HepG2 (cell line): ENCODE measurements at regions not wholly inside any gene's neighbourhood (a gene's known extent, or its start where the extent isn't known, plus 50 kb on each side); places are given as distances from the start of the nearest gene placed in this dataset.

Experiments
- ATAC-seq: fragments of 200-7000 bp; cut with Tn5 transposase; 3 replicates; pipeline ENCODE4 v1.9.1; 2020; ENCODE audit warnings: mild to moderate bottlenecking, moderate library complexity
- BruUV-seq: library from RNA; stranded (reverse); fragments of 400-500 nt; replicated peaks from 2 replicates; lab custom pipeline; 2021; lab: Mats Ljungman, UMichigan
- CTCF ChIA-PET: fragments of 300-600 bp; formaldehyde crosslinking; extraction: SDS; loops from one replicate; lab custom pipeline; 2021; ENCODE audit warnings: low total read pairs, inconsistent platforms, low intra/inter-chr PET ratio; lab: Yijun Ruan, JAX
- POLR2A ChIA-PET: fragments of 350-600 bp; sonication (Branson Sonifier 250); formaldehyde crosslinking; loops from one replicate; lab custom pipeline; 2020; ENCODE audit warnings: antibody characterized with exemption, inconsistent platforms; lab: Yijun Ruan, JAX
- DNase-seq: peaks from one replicate; pipeline ENCODE4 v3.0.0-alpha.2; 2015; ENCODE audit warnings: low spot score
- FAIRE-seq: peaks from 3 replicates; lab custom pipeline; 2011; peaks lifted over from hg19 to GRCh38; lab: Jason Lieb, UNC
- H2AFZ ChIP-seq: one replicate; pipeline ENCODE4 v1.6.1; 2011; ENCODE audit warnings: low read length, inconsistent platforms
- H3K27ac ChIP-seq: fragments of 300-600 bp; 3 replicates; pipeline ENCODE4 v1.8.0; 2011; ENCODE audit warnings: mixed run types, mild to moderate bottlenecking, mixed read lengths, low read length, inconsistent platforms; ENCODE audit not compliant: insufficient read depth; ENCODE audit errors: extremely low read length
- H3K27me3 ChIP-seq, 2 experiments: fragments of 200-600 bp in 1 of 2; 2 replicates in 1 of 2; 3 replicates in 1 of 2; pipeline versions ENCODE4 v1.6.0 to v1.8.0; 2011; ENCODE audit warnings: low read length in 2 of 2, mild to moderate bottlenecking in 2 of 2, moderate library complexity in 2 of 2, inconsistent platforms in 1 of 2; ENCODE audit not compliant: insufficient read depth in 2 of 2, control insufficient read depth in 1 of 2
- H3K36me3 ChIP-seq, 2 experiments: fragments of 200-600 bp in 1 of 2; replicated peaks in 1 of 2; 2 replicates in 1 of 2; 3 replicates in 1 of 2; pipeline versions ENCODE4 v1.5.1 to v1.8.0; 2011; ENCODE audit warnings: low read length in 2 of 2, inconsistent platforms in 1 of 2; ENCODE audit not compliant: insufficient read depth in 2 of 2, control insufficient read depth in 1 of 2
- H3K4me1 ChIP-seq: 2 replicates; pipeline ENCODE4 v1.5.1; 2012; ENCODE audit warnings: low read length, inconsistent platforms; ENCODE audit not compliant: insufficient read depth
- H3K4me2 ChIP-seq: 2 replicates; pipeline ENCODE4 v1.6.0; 2011; ENCODE audit warnings: low read depth, low read length, inconsistent platforms
- H3K4me3 ChIP-seq, 3 experiments: fragments of 200-600 bp in 1 of 3; sonication (generic), shearing (Covaris generic) in 1 of 3; replicated peaks in 1 of 3; 2 replicates each; pipeline ENCODE4 v1.5.1; 2011 to 2016; ENCODE audit warnings: low read length in 3 of 3, inconsistent platforms in 2 of 3, low read depth in 2 of 3, mild to moderate bottlenecking in 2 of 3, control low read depth in 1 of 3, mixed read lengths in 1 of 3; ENCODE audit not compliant: insufficient read depth in 1 of 3
- H3K79me2 ChIP-seq: one replicate; pipeline ENCODE4 v1.6.1; 2011; ENCODE audit warnings: low read length, inconsistent platforms; ENCODE audit not compliant: insufficient read depth
- H3K9ac ChIP-seq: 2 replicates; pipeline ENCODE4 v1.6.0; 2011; ENCODE audit warnings: mild to moderate bottlenecking, low read depth, low read length, inconsistent platforms; ENCODE audit not compliant: insufficient read depth
- H3K9me3 ChIP-seq: 2 replicates; pipeline ENCODE4 v1.5.1; 2012; ENCODE audit warnings: mild to moderate bottlenecking, low read length
- H4K20me1 ChIP-seq: 2 replicates; pipeline ENCODE4 v1.6.0; 2011; ENCODE audit warnings: inconsistent platforms, mild to moderate bottlenecking, low read length, moderate library complexity; ENCODE audit not compliant: insufficient read depth
- DDIT3 ChIP-seq: sonication (generic); formaldehyde crosslinking; IDR thresholded peaks from 2 replicates; pipeline ENCODE4 v1.4.0; 2020; ENCODE audit warnings: mild to moderate bottlenecking, missing genetic modification reagents
- GTF3A ChIP-seq: sonication (generic); formaldehyde crosslinking; conservative IDR thresholded peaks from 2 replicates; pipeline ENCODE4 v1.4.0; 2020; ENCODE audit warnings: mild to moderate bottlenecking, missing genetic modification reagents
- HBP1 ChIP-seq: IDR thresholded peaks from 2 replicates; pipeline ENCODE4 v1.6.1; 2016; ENCODE audit warnings: low read depth, control low read depth
- HMG20B ChIP-seq: conservative IDR thresholded peaks from 2 replicates; pipeline ENCODE4 v1.6.1; 2016; ENCODE audit warnings: missing genetic modification reagents, missing compliant biosample characterization
- JUNB ChIP-seq: sonication (generic); formaldehyde crosslinking; IDR thresholded peaks from 2 replicates; pipeline ENCODE4 v1.8.0; 2022; ENCODE audit warnings: missing genetic modification reagents, mild to moderate bottlenecking, borderline replicate concordance
- MYPOP ChIP-seq: sonication (generic); formaldehyde crosslinking; IDR thresholded peaks from 2 replicates; pipeline ENCODE4 v1.8.1; 2023; ENCODE audit warnings: mild to moderate bottlenecking, moderate library complexity, missing genetic modification reagents
- RAD21 ChIP-seq: fragments of 450-650 bp; formaldehyde crosslinking; IDR thresholded peaks from 2 replicates; pipeline ENCODE4 v1.5.0; 2020; ENCODE audit warnings: mild to moderate bottlenecking
- RFX1 ChIP-seq: fragments of 450-650 bp; IDR thresholded peaks from 2 replicates; pipeline ENCODE4 v1.6.1; 2017
- SAFB2 ChIP-seq: sonication (generic); formaldehyde crosslinking; IDR thresholded peaks from 2 replicates; pipeline ENCODE4 v1.5.1; 2020; ENCODE audit warnings: missing genetic modification reagents, low read depth, mild to moderate bottlenecking, borderline replicate concordance
- SRSF4 ChIP-seq: fragments of 200-400 bp; formaldehyde crosslinking; IDR thresholded peaks from one replicate; pipeline ENCODE4 v1.6.1; 2018; ENCODE audit warnings: mild to moderate bottlenecking, low read depth, low read length, moderate library complexity; ENCODE audit not compliant: poor library complexity, severe bottlenecking
- ZBTB42 ChIP-seq: sonication (generic); formaldehyde crosslinking; IDR thresholded peaks from 2 replicates; pipeline ENCODE4 v1.5.0; 2020; ENCODE audit warnings: mild to moderate bottlenecking, missing genetic modification reagents
- ZNF33A ChIP-seq: sonication (generic); formaldehyde crosslinking; IDR thresholded peaks from 2 replicates; pipeline ENCODE4 v1.5.1; 2020; ENCODE audit warnings: missing genetic modification reagents, mild to moderate bottlenecking, moderate library complexity, borderline replicate concordance
- ZNF530 ChIP-seq: sonication (generic); formaldehyde crosslinking; IDR thresholded peaks from 2 replicates; pipeline ENCODE4 v1.5.0; 2020; ENCODE audit warnings: low read depth, mild to moderate bottlenecking, missing genetic modification reagents
- ZNF746 ChIP-seq: sonication (generic); formaldehyde crosslinking; IDR thresholded peaks from 2 replicates; pipeline ENCODE4 v1.8.0; 2022; ENCODE audit warnings: mild to moderate bottlenecking, missing genetic modification reagents
- WGBS: methylation state at CpG from one replicate; pipeline ENCODE4 v1.1.6; 2017; ENCODE audit warnings: low lambda C conversion rate; 5-methylcytosine and 5-hydroxymethylcytosine counted together
- in situ Hi-C: cut with HindIII; loops from 2 replicates; pipeline ENCODE4 v1.10.0; 2017; ENCODE audit warnings: low pct_unique_long_range_greater_than_20kb; ENCODE audit not compliant: extremely low pct_ligation_motif_present
- intact Hi-C: fragments of 100-400 bp; cut with micrococcal nuclease; formaldehyde crosslinking; loops from one replicate; pipeline ENCODE4 v1.10.0; 2022; ENCODE audit not compliant: unreplicated experiment

GRCh38 chr10:43864656-43865055, 216.0 kb upstream of the ZNF32 start:
- Histone ChIP-seq H3K36me3 (no peaks in the 10 kb centered on the region), H3K9ac (peak overlapping the region; percentile 35; the same call in 1 of the 2 replicates), H3K4me1 (peaks cover 72% of the 10 kb centered on the region), H2AFZ (no peak overlapping the region), H3K27ac (peak overlapping the region; percentile 70), H3K27me3 (no peaks in the 10 kb centered on the region; a peak in 1 of 5 replicates), H3K4me2 (no peak overlapping the region; the same call in 1 of the 2 replicates), H4K20me1 (no peaks in the 10 kb centered on the region), H3K9me3 (no peaks in the 10 kb centered on the region), H3K79me2 (no peaks in the 10 kb centered on the region), H3K4me3 (no peak overlapping the region)
- FAIRE-seq (no peak), DNase-seq (no peak), ATAC-seq (no peak)
- ChIA-PET POLR2A (interaction anchor here (1.9 kb wide), 1 partner anchor 372 kb away, joined by 8 read pairs; no protein-coding TSS in a partner anchor), CTCF (no interaction called here)
- 97% methylated on average over 4 of the region's 6 CpGs for WGBS
- no TSS peak for BruUV-seq
- intact Hi-C loops (loop anchor here (10.0 kb wide), 1 partner anchor 390 kb away; no protein-coding TSS in a partner anchor), in situ Hi-C loops (no loop called here)
- TF ChIP-seq RAD21 (CRISPR knock-in tag) (no peak), SAFB2 (no peak), ZNF33A (no peak), RFX1 (no peak), GTF3A (CRISPR knock-in tag) (no peak), SRSF4 (no peak), HBP1 (CRISPR knock-in tag) (no peak), ZNF746 (CRISPR knock-in tag) (no peak), ZNF530 (no peak), JUNB (CRISPR knock-in tag) (no peak), ZBTB42 (CRISPR knock-in tag) (no peak), DDIT3 (CRISPR knock-in tag) (no peak), HMG20B (CRISPR knock-in tag) (no peak), MYPOP (CRISPR knock-in tag) (no peak)
